ENCODE measurements at regions not wholly inside any gene's neighbourhood (a gene's known extent, or its start where the extent isn't known, plus 50 kb on each side); places are given as distances from the start of the nearest gene placed in this dataset.

DNA sequence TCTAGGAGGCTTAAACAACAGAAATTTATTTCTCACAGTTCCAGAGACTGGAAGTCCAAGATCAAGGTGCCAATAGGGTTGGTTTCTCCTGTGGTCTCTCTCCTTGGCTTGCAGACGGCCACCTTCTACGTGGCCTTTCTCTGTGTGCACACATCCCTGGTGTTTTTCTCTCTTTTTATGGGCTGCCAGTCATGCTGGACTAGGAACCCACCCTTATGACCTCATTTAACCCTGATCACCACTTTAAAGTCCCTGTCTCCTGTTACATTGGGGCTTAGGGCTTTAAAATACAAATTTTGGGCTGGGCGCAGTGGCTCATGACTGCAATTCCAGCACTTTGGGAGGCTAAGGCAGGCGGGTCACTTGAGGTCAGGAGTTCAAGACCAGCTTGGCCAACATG lies 157.1 kb downstream of the TLE1 start:
- no peak for DNase-seq

DNA sequence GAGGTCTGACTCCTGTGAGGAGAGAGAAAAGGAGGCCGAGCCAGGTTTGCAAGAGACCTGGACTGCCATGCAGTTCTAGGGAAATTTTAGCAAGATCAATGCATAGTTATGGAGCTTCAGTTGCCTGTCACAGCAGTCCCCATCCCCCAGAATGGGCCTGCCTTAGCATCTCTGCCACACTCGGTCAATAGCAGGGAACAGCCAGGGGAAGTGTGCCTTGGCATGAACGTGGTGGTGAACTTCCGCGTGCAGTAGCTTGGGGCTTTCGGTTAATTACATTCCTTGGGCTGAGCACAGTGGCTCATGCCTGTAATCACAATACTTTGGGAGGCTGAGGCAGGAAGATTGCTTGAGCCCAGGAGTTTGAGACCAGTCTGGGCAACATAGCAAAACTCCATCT lies 157.8 kb downstream of the TLE1 start:
- DNase-seq, result no peak

DNA sequence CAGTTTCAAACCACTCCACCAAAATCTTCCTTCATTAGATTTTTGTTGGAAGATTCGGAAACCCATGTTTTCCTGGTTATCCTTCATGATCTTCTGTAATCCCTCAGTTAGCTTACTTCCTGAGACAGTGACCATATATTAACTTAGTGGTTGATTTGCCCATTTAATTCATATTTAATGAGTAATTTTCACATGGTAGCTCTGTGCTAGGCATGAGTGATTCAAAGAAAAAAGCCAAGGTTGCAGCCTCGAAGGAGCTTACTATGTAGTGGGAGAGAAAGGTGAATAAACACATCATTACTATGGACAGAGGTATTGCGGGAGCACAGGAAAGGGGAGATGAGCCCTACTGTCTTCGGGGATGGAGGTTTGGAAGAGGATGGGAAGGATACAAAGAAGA lies 158.5 kb downstream of the TLE1 start:
- no peak for DNase-seq

- DNase-seq, result no peak
Measured at GRCh38 chr9:81530310-81530810, 159.0 kb downstream of the TLE1 start.

DNA sequence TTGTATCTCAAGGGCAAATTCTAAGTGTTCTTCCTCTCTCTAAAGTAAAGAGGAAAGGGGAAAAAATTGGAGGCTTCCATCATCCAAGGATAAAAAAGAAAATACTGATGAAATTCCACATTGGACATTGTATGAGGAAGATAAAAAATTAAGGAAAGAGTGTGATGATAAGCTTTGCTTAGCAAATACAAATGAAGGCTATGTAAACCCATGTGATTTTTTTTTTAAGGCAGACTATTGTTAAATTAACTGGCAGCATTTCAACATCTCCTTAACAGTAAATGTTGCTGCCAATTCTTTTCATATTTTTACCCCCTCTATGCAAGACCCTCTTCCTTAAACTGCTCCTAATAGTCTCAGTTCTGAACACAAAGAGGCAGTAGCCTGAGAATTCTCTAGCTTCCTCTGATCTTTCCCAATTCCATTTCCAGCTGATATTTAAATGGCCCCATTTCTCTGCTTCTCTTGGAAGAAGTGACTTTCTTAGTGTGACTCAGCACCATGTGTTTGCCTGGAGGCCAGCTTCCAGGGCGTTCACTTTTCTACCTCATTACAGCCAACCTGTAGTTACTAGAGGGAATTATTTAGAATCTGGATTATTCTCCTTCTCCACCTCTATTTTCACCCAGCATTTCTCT lies 159.7 kb downstream of the TLE1 start:
- DNase-seq, result no peak

GRCh38 chr9:81526587-81526986 lies 162.8 kb downstream of the TLE1 start:
- DNase-seq, result no peak

GRCh38 chr9:81522716-81523551 lies 166.4 kb downstream of the TLE1 start:
- no peak for DNase-seq

GRCh38 chr9:81521892-81522291 lies 167.5 kb downstream of the TLE1 start:
- no peak for DNase-seq

DNA sequence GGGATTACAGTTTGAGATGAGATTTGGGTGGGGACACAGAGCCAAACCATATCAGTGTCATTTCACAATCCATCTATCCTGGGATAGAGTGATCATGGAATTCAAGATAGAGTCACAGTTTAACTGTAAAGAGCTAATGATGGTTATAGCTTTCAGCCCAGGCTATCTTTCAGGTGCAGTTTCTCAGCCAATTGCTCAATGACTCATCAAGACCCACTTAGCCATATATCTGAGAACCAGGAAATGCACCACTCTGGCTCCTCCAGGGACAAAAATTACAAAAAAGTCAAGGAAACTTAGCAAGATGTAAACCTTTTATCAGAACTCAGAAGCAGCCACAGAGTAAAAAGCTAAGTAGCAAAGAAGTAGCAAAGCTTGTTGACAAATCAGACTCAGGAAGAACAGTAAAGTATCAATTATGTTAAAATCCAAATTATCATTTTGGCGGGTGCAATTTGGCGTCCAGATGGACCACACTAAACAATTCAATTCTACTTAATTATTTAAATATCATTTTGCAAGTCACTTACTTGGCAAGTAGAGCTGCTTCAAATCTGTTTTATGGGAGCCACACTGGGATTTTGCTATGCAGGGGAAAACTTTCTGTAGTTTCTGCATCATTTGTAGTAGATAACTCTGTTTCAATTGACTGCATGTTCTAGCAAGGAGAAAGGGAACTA lies 169.4 kb downstream of the TLE1 start:
- DNase-seq, result no peak

GRCh38 chr9:81517954-81518353 lies 171.4 kb downstream of the TLE1 start:
- DNase-seq, result no peak

GRCh38 chr9:81513059-81513458 lies 176.3 kb downstream of the TLE1 start:
- DNase-seq, result no peak

GRCh38 chr9:81512641-81513040 lies 176.7 kb downstream of the TLE1 start:
- no peak for DNase-seq

DNA sequence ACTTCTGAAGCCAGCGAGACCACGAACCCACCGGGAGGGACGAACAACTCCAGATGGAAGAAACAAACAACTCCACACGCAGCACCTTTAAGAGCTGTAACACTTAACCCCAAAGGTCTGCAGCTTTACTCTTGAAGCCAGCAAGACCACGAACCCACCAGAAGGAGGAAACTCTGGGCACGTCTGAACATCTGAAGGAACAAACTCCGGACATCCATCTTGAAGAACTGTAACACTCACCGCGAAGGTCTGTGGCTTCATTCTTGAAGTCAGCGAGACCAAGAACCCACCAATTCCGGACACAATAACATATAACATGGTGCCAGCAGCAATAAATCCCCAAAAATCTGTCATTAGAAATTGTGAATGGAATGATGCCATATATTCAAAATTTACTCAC lies 180.9 kb downstream of the TLE1 start:
- DNase-seq, result no peak

GRCh38 chr9:81506941-81507864 lies 182.1 kb downstream of the TLE1 start:
- DNase-seq, result no peak

- DNase-seq, result no peak
Measured at GRCh38 chr9:81499594-81499993, 189.8 kb downstream of the TLE1 start.

DNA sequence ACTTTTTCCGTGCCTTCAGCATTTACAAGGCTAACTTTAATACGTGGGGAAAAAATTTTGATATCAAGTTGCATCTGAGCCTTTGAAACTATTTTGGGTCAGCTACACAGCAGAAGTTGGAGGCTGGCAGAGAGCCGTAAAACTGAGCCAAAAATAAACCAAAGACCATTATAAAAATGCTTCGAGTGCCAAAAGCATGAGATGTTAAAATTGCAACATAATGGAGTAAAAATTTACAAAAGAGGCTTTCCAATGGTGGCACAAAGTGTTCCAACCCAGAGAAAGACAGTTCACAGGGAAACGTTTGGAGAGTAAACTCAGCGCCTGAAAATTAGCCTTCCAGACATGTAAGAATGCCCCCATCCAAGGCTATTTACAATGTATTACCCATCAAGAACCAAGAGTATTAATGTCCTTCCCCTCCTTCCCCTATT lies 190.3 kb downstream of the TLE1 start:
- no peak for DNase-seq

GRCh38 chr9:81498576-81498975 lies 190.8 kb downstream of the TLE1 start:
- DNase-seq, result no peak

DNA sequence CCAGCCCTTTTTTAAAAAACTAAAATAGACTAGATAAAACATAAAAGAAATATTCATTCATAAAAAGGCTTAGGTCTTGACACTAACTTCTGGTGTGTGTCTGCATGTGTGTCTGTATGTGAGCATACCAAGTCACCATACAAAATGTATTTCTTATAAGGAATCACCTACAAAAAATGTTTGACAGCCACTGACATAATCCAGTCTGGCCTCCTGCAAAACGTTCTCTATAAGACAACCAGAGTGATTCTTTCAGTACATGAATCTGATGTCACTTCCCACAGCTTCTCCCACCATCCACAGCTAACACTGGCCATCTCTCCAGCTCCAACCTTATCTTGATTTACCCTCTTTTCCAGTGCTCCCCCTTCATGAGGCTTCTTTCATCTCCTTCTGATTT lies 192.3 kb downstream of the TLE1 start:
- no peak for DNase-seq

DNA sequence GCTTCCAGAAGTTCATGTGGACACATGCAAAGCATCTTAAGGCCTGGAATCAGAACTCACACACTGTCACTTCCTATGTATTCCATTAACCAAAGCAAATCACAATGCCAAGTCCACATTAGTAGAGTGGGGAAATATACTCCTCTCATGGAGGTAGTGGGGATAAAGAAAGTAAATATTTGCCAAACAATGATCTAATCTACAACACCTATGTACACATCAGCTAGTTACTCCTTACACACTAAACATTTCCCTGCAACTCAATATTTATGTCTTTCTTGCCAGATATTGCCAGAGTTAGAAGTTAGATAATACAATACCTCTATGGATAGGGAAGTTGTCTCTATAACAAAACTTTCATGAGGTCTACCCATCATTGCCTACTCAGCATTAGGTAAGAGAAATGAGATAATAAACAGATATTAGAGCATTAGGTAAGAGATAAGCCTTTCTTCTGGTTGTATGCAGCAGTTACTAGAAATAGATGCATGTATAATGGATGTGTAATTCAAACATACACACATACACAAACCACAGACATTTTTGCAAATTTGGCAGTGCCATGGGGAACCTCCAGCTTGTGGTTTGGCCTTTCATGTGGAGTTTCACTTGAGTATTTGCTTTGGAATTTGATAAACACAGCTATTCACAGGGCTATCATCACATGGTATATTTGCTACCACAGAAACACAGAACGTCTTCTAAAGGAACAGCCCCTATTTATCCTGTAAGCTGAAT lies 196.5 kb downstream of the TLE1 start:
- DNase-seq, result no peak

DNA sequence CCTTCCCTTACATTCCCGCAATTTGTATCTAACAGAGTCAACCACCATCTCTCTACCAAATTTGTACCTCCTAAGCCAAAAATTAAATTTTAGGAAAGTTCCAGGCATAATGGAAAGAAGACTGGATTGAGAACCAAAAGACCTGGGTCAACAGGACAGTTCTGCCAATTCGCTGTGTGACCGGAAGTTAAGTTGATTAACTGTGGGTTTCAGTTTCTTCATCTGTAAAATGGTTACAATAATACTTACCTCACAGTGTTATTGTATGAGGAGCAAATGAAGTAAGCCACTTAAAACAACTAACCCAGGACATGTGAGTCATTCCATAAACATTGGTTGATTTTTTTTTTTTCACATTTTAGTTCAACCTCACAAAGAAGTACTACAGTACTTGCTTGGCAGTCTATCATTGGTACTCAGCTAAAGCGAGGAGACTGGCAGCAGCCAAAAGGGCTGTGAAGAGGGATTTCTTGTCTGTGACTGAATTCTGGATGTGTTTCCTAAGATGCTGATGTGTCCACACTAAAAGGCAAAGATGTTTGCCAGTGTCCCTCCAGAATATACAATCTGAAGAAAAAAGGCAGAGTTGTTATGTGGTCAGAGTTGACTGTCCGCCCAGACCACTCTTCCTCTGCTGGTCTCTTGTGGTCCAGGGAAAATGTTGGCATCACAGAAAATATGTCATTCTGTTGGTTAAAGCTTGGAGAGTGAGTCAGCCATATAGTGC lies 198.6 kb downstream of the TLE1 start:
- DNase-seq, result no peak

DNA sequence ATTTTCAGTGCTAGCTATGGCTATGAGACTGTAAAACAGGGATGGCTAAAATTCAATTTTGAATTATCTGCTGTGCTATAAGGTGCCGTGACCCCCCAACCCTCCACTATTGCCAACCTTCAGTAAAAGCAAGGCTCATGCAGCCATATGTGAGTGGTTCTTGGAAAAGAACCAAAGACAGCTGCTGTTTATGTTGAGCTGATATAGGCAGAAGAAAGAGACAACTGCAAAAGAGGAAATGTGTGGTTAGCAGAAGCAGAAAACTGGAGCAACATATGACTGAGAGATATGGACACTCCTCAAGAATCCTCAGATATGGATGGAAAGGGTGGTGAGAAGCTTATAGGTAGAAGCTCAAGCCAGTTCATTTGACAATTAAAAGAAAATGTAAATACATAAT lies 200.3 kb downstream of the TLE1 start:
- DNase-seq, result no peak
